ENCODE measurements at regions not wholly inside any gene's neighbourhood (a gene's known extent, or its start where the extent isn't known, plus 50 kb on each side); places are given as distances from the start of the nearest gene placed in this dataset.

GRCh38 chr5:2890011-2890410 is 138.5 kb upstream of the IRX2 start:
- H2AFZ ChIP-seq (ENCODE audit: control insufficient read depth, low read depth, low read length), result no peak overlapping the region
- no peak overlapping the region for H3K9ac ChIP-seq (ENCODE audit: control insufficient read depth, insufficient read depth, low read length)
- RAD21 ChIA-PET (ENCODE audit: unreplicated experiment), result no interaction called here
- ATAC-seq (no peak), FAIRE-seq (no peak), DNase-seq (ENCODE audit: low read depth, low spot score) (no peak)
- BruUV-seq (replicated peaks), result no TSS peak
- CTCF ChIA-PET, result no interaction called here
- H3K79me2 ChIP-seq (ENCODE audit: control insufficient read depth, insufficient read depth, low read length), result no peaks in the 10 kb centered on the region
- in situ Hi-C loops (cut with MboI), result no loop called here
- H3K4me3 ChIP-seq, result no peak overlapping the region
- POLR2A ChIA-PET, result no interaction called here
- no peaks in the 10 kb centered on the region for H3K36me3 ChIP-seq (ENCODE audit: control insufficient read depth in 2 of 2, insufficient read depth in 2 of 2, low read length in 1 of 2)
- WGBS (ENCODE audit: insufficient coverage, insufficient replicate concordance, low lambda C conversion rate, missing lambda C conversion rate), result 50% methylated on average over 14 of the region's 14 CpGs
- H3K9me3 ChIP-seq (replicated peaks; ENCODE audit: control insufficient read depth, insufficient read depth, low read length), result no peaks in the 10 kb centered on the region; the same call in 2 of the 3 replicates
- TF ChIP-seq TCF7 (IDR thresholded peaks at IDR 0.05; ENCODE audit: borderline replicate concordance), result no peak
- no peak for TF ChIP-seq CHD1 (IDR thresholded peaks at IDR 0.05; ENCODE audit: low read depth, low read length)
- no peak for TF ChIP-seq NFYA (IDR thresholded peaks at IDR 0.05; ENCODE audit: borderline replicate concordance, low read depth, low read length)
- TF ChIP-seq HDGF (IDR thresholded peaks at IDR 0.05), result no peak
- TF ChIP-seq ATF2 (IDR thresholded peaks at IDR 0.05; ENCODE audit: low read length), result no peak
- no peak for TF ChIP-seq SRF (IDR thresholded peaks at IDR 0.05; ENCODE audit: low read depth in 2 of 2, low read length in 2 of 2)
- no peaks in the 10 kb centered on the region for H3K4me1 ChIP-seq (ENCODE audit: control insufficient read depth, insufficient read depth, low read length)
- H3K27ac ChIP-seq (ENCODE audit: control insufficient read depth, insufficient read depth), result no peak overlapping the region
- SMC1A ChIA-PET (ENCODE audit: uncharacterized antibody, unreplicated experiment), result no interaction called here
- intact Hi-C loops (cut with micrococcal nuclease; ENCODE audit: unreplicated experiment), result no loop called here
- no peaks in the 10 kb centered on the region for H3K27me3 ChIP-seq (replicated peaks in 1 of 2; ENCODE audit: control insufficient read depth in 2 of 2, insufficient read depth in 2 of 2, low read length in 1 of 2)
- H3K4me2 ChIP-seq (ENCODE audit: control insufficient read depth, insufficient read depth), result no peak overlapping the region
- no peaks in the 10 kb centered on the region for H4K20me1 ChIP-seq (ENCODE audit: control insufficient read depth, insufficient read depth)

- no TSS peak for BruUV-seq (replicated peaks)
- ChIA-PET SMC1A (ENCODE audit: uncharacterized antibody, unreplicated experiment) (no interaction called here), RAD21 (ENCODE audit: unreplicated experiment) (no interaction called here), POLR2A (no interaction called here), CTCF (no interaction called here)
- Histone ChIP-seq H4K20me1 (ENCODE audit: control insufficient read depth, insufficient read depth) (no peaks in the 10 kb centered on the region), H3K36me3 (ENCODE audit: control insufficient read depth in 2 of 2, insufficient read depth in 2 of 2, low read length in 1 of 2) (no peaks in the 10 kb centered on the region), H3K4me1 (ENCODE audit: control insufficient read depth, insufficient read depth, low read length) (no peaks in the 10 kb centered on the region), H3K4me3 (no peak overlapping the region), H3K27ac (ENCODE audit: control insufficient read depth, insufficient read depth) (no peak overlapping the region), H3K9me3 (replicated peaks; ENCODE audit: control insufficient read depth, insufficient read depth, low read length) (no peaks in the 10 kb centered on the region; the same call in 2 of the 3 replicates), H3K27me3 (replicated peaks in 1 of 2; ENCODE audit: control insufficient read depth in 2 of 2, insufficient read depth in 2 of 2, low read length in 1 of 2) (no peaks in the 10 kb centered on the region), H3K79me2 (ENCODE audit: control insufficient read depth, insufficient read depth, low read length) (no peaks in the 10 kb centered on the region), H2AFZ (ENCODE audit: control insufficient read depth, low read depth, low read length) (no peak overlapping the region), H3K9ac (ENCODE audit: control insufficient read depth, insufficient read depth, low read length) (no peak overlapping the region), H3K4me2 (ENCODE audit: control insufficient read depth, insufficient read depth) (no peak overlapping the region)
- FAIRE-seq (peak; percentile 13), DNase-seq (ENCODE audit: low read depth, low spot score) (no peak), ATAC-seq (no peak)
- WGBS (ENCODE audit: insufficient coverage, insufficient replicate concordance, low lambda C conversion rate, missing lambda C conversion rate), result 91% methylated on average over 5 of the region's 5 CpGs
- in situ Hi-C loops (cut with MboI) (no loop called here), intact Hi-C loops (cut with micrococcal nuclease; ENCODE audit: unreplicated experiment) (no loop called here)
- no peak for TF ChIP-seq RELB (IDR thresholded peaks at IDR 0.05; ENCODE audit: low read depth)
- no peak for TF ChIP-seq CHD1 (IDR thresholded peaks at IDR 0.05; ENCODE audit: low read depth, low read length)
- no peak for TF ChIP-seq ZBTB40 (IDR thresholded peaks at IDR 0.05; ENCODE audit: borderline replicate concordance)
- no peak for TF ChIP-seq YBX1 (IDR thresholded peaks at IDR 0.05)
- TF ChIP-seq BACH1 (IDR thresholded peaks at IDR 0.05; ENCODE audit: borderline replicate concordance), result no peak
- TF ChIP-seq YY1 (IDR thresholded peaks at IDR 0.05; ENCODE audit: low read depth, low read length), result no peak
Observed at GRCh38 chr5:2888520-2889060, 137.1 kb upstream of the IRX2 start.
